RWPE2 (cell line): ENCODE measurements at regions not wholly inside any gene's neighbourhood (a gene's known extent, or its start where the extent isn't known, plus 50 kb on each side); places are given as distances from the start of the nearest gene placed in this dataset.

Experiments
- ATAC-seq: fragments of 200-7000 bp; cut with Tn5 transposase; 3 replicates; pipeline ENCODE4 v1.9.1; 2021; ENCODE audit warnings: low read depth
- DNase-seq: peaks from one replicate; pipeline ENCODE4 v3.0.0-alpha.2; 2020; ENCODE audit warnings: low spot score
- H3K27ac ChIP-seq: fragments of 450-650 bp; 2 replicates; pipeline ENCODE4 v1.5.1; 2017; ENCODE audit warnings: mild to moderate bottlenecking; ENCODE audit not compliant: poor library complexity, severe bottlenecking
- H3K27me3 ChIP-seq: fragments of 250-450 bp; sonication (Bioruptor Pico); 2 replicates; pipeline ENCODE4 v1.5.1; 2021; ENCODE audit warnings: mild to moderate bottlenecking, moderate library complexity; ENCODE audit not compliant: insufficient read depth, poor library complexity, severe bottlenecking
- H3K36me3 ChIP-seq: fragments of 250-450 bp; sonication (Bioruptor Pico); 2 replicates; pipeline ENCODE4 v1.5.1; 2020; ENCODE audit warnings: low read depth, mild to moderate bottlenecking, moderate library complexity
- H3K4me1 ChIP-seq: fragments of 250-450 bp; sonication (Bioruptor Pico); 2 replicates; pipeline ENCODE4 v1.5.1; 2021; ENCODE audit warnings: mild to moderate bottlenecking, moderate library complexity; ENCODE audit not compliant: insufficient read depth, poor library complexity, severe bottlenecking
- H3K4me3 ChIP-seq: fragments of 250-450 bp; sonication (Bioruptor Pico); 2 replicates; pipeline ENCODE4 v1.5.1; 2021; ENCODE audit warnings: mild to moderate bottlenecking, moderate library complexity; ENCODE audit not compliant: severe bottlenecking
- H3K9me3 ChIP-seq: fragments of 250-450 bp; sonication (Bioruptor Pico); 2 replicates; pipeline ENCODE4 v1.5.1; 2021; ENCODE audit warnings: mild to moderate bottlenecking, moderate library complexity; ENCODE audit not compliant: severe bottlenecking
- CTCF ChIP-seq: fragments of 450-650 bp; IDR thresholded peaks from one replicate; pipeline ENCODE4 v1.5.1; 2017; ENCODE audit warnings: mild to moderate bottlenecking, moderate library complexity; ENCODE audit not compliant: poor library complexity, severe bottlenecking

- H3K9me3 ChIP-seq: no peaks in the 10 kb centered on the region
- DNase-seq: no peak
- no peak for ATAC-seq
- H3K4me1 ChIP-seq: no peaks in the 10 kb centered on the region
- no peak for TF ChIP-seq CTCF
- no peaks in the 10 kb centered on the region for H3K36me3 ChIP-seq
- H3K27me3 ChIP-seq: no peaks in the 10 kb centered on the region
- no peak overlapping the region for H3K27ac ChIP-seq
- H3K4me3 ChIP-seq: no peak overlapping the region
These were observed 65.0 kb upstream of the MAGI1 start for GRCh38 chr3:66103729-66104128.

GRCh38 chr3:66101901-66102300 is 63.2 kb upstream of the MAGI1 start:
- Histone ChIP-seq H3K27ac (no peak overlapping the region), H3K4me3 (no peak overlapping the region), H3K4me1 (no peaks in the 10 kb centered on the region), H3K27me3 (no peaks in the 10 kb centered on the region), H3K36me3 (no peaks in the 10 kb centered on the region), H3K9me3 (no peaks in the 10 kb centered on the region)
- TF ChIP-seq CTCF: no peak
- DNase-seq (no peak), ATAC-seq (no peak)

GRCh38 chr3:66099541-66100065 is 60.9 kb upstream of the MAGI1 start:
- ATAC-seq (no peak), DNase-seq (no peak)
- TF ChIP-seq CTCF: no peak
- Histone ChIP-seq H3K27me3 (no peaks in the 10 kb centered on the region), H3K4me1 (no peaks in the 10 kb centered on the region), H3K4me3 (no peak overlapping the region), H3K27ac (no peak overlapping the region), H3K36me3 (no peaks in the 10 kb centered on the region), H3K9me3 (no peaks in the 10 kb centered on the region)

GRCh38 chr3:66098436-66098835 is 59.7 kb upstream of the MAGI1 start:
- no peaks in the 10 kb centered on the region for H3K27me3 ChIP-seq
- H3K27ac ChIP-seq: no peak overlapping the region
- H3K4me3 ChIP-seq: no peak overlapping the region
- DNase-seq: no peak
- no peak for TF ChIP-seq CTCF
- no peaks in the 10 kb centered on the region for H3K36me3 ChIP-seq
- no peaks in the 10 kb centered on the region for H3K4me1 ChIP-seq
- no peaks in the 10 kb centered on the region for H3K9me3 ChIP-seq
- ATAC-seq: no peak

- H3K4me3 ChIP-seq: no peak overlapping the region
- no peaks in the 10 kb centered on the region for H3K4me1 ChIP-seq
- ATAC-seq: no peak
- DNase-seq: no peak
- no peaks in the 10 kb centered on the region for H3K9me3 ChIP-seq
- H3K27ac ChIP-seq: no peak overlapping the region
- no peaks in the 10 kb centered on the region for H3K27me3 ChIP-seq
- H3K36me3 ChIP-seq: no peaks in the 10 kb centered on the region
- TF ChIP-seq CTCF: no peak
These were observed 58.9 kb upstream of the MAGI1 start for GRCh38 chr3:66097647-66098046.
